Mesendoderm (in vitro differentiated cells): ENCODE measurements at regions not wholly inside any gene's neighbourhood (a gene's known extent, or its start where the extent isn't known, plus 50 kb on each side); places are given as distances from the start of the nearest gene placed in this dataset.

ENCODE experiments used
- DNase-seq: peaks from one replicate; pipeline ENCODE4 v3.0.0; 2013
- H2AK5ac ChIP-seq: 2 replicates; pipeline ENCODE4 v1.6.1; 2013; ENCODE audit warnings: low read length, inconsistent platforms
- H2BK120ac ChIP-seq: 2 replicates; pipeline ENCODE4 v1.6.1; 2013; ENCODE audit warnings: low read depth, mild to moderate bottlenecking, low read length, moderate library complexity, mixed read lengths
- H2BK15ac ChIP-seq: replicated peaks from 2 replicates; pipeline ENCODE4 v1.6.1; 2013; ENCODE audit warnings: low read depth, mild to moderate bottlenecking, moderate library complexity
- H2BK5ac ChIP-seq: 2 replicates; pipeline ENCODE4 v1.6.1; 2013; ENCODE audit warnings: low read length, inconsistent platforms
- H3K18ac ChIP-seq: 2 replicates; pipeline ENCODE4 v1.6.1; 2013; ENCODE audit warnings: mild to moderate bottlenecking, low read length, mixed read lengths
- H3K23ac ChIP-seq: one replicate; pipeline ENCODE4 v1.6.1; 2013; ENCODE audit warnings: low read length
- H3K27ac ChIP-seq: 2 replicates; pipeline ENCODE4 v1.5.1; 2013; ENCODE audit warnings: low read depth, mild to moderate bottlenecking, inconsistent platforms, low read length, moderate library complexity
- H3K27me3 ChIP-seq: 2 replicates; pipeline ENCODE4 v1.6.1; 2013; ENCODE audit warnings: low read length, control low read depth, mild to moderate bottlenecking, inconsistent platforms; ENCODE audit not compliant: insufficient read depth, poor library complexity
- H3K36me3 ChIP-seq: 2 replicates; pipeline ENCODE4 v1.6.1; 2013; ENCODE audit warnings: low read length, inconsistent platforms; ENCODE audit not compliant: control insufficient read depth, insufficient read depth
- H3K4ac ChIP-seq: one replicate; pipeline ENCODE4 v1.6.1; 2013; ENCODE audit warnings: low read depth, mild to moderate bottlenecking, low read length, moderate library complexity
- H3K4me1 ChIP-seq: 2 replicates; pipeline ENCODE4 v1.6.1; 2013; ENCODE audit warnings: low read depth, low read length, inconsistent platforms; ENCODE audit not compliant: control insufficient read depth
- H3K4me2 ChIP-seq: 2 replicates; pipeline ENCODE4 v1.6.1; 2013; ENCODE audit warnings: low read length
- H3K4me3 ChIP-seq: 2 replicates; pipeline ENCODE4 v1.5.1; 2013; ENCODE audit warnings: mild to moderate bottlenecking, low read length
- H3K56ac ChIP-seq: one replicate; pipeline ENCODE4 v1.6.1; 2013; ENCODE audit warnings: low read length
- H3K79me1 ChIP-seq: 2 replicates; pipeline ENCODE4 v1.6.1; 2013; ENCODE audit warnings: low read length, inconsistent platforms
- H3K79me2 ChIP-seq: 2 replicates; pipeline ENCODE4 v1.6.1; 2013; ENCODE audit warnings: mild to moderate bottlenecking, low read length; ENCODE audit not compliant: control insufficient read depth, insufficient read depth
- H3K9ac ChIP-seq: 2 replicates; pipeline ENCODE4 v1.6.1; 2013; ENCODE audit warnings: low read length, inconsistent platforms
- H4K5ac ChIP-seq: one replicate; pipeline ENCODE4 v1.6.1; 2013; ENCODE audit warnings: low read length
- H4K8ac ChIP-seq: one replicate; pipeline ENCODE4 v1.6.1; 2013; ENCODE audit warnings: low read depth, mild to moderate bottlenecking, control low read depth, low read length, moderate library complexity
- WGBS: extraction: QIAGEN DNeasy Blood & Tissue Kit; methylation state at CpG from one replicate; pipeline ENCODE4 v1.1.7; 2013; ENCODE audit warnings: low lambda C conversion rate, missing lambda C conversion rate; ENCODE audit not compliant: insufficient coverage; ENCODE audit errors: extremely low coverage; 5-methylcytosine and 5-hydroxymethylcytosine counted together

- H3K18ac ChIP-seq, result no peak overlapping the region
- H3K9ac ChIP-seq, result no peak overlapping the region
- H3K4me1 ChIP-seq, result no peaks in the 10 kb centered on the region
- no peak overlapping the region for H3K27ac ChIP-seq
- H2BK15ac ChIP-seq, result no peak overlapping the region
- H3K4me3 ChIP-seq, result no peak overlapping the region
- no peaks in the 10 kb centered on the region for H3K79me2 ChIP-seq
- no peak overlapping the region for H2BK5ac ChIP-seq
- H3K4me2 ChIP-seq, result no peak overlapping the region
- H3K79me1 ChIP-seq, result no peaks in the 10 kb centered on the region
- H3K23ac ChIP-seq, result no peak overlapping the region
- H2AK5ac ChIP-seq, result no peak overlapping the region
- H3K56ac ChIP-seq, result no peak overlapping the region
- no peak overlapping the region for H4K5ac ChIP-seq
- DNase-seq, result no peak
- no peaks in the 10 kb centered on the region for H3K36me3 ChIP-seq
- H3K4ac ChIP-seq, result no peak overlapping the region
- H2BK120ac ChIP-seq, result no peak overlapping the region
- no peaks in the 10 kb centered on the region for H3K27me3 ChIP-seq
- H4K8ac ChIP-seq, result no peak overlapping the region
- WGBS, result no CpG with 5 or more reads among the region's 3 CpGs
Measured at GRCh38 chr1:57882072-57882471, 458.2 kb upstream of the DAB1 start.

- H3K4me1 ChIP-seq, result no peaks in the 10 kb centered on the region
- DNase-seq, result no peak
- no peaks in the 10 kb centered on the region for H3K79me1 ChIP-seq
- no peak overlapping the region for H4K5ac ChIP-seq
- H3K23ac ChIP-seq, result no peak overlapping the region
- H3K4me3 ChIP-seq, result no peak overlapping the region
- no peak overlapping the region for H4K8ac ChIP-seq
- H3K18ac ChIP-seq, result no peak overlapping the region
- H3K27ac ChIP-seq, result no peak overlapping the region
- H2BK15ac ChIP-seq, result no peak overlapping the region
- no peaks in the 10 kb centered on the region for H3K27me3 ChIP-seq
- no peak overlapping the region for H3K56ac ChIP-seq
- no peak overlapping the region for H2BK5ac ChIP-seq
- no peaks in the 10 kb centered on the region for H3K36me3 ChIP-seq
- H2AK5ac ChIP-seq, result no peak overlapping the region
- no CpG with 5 or more reads among the region's 2 CpGs for WGBS
- no peak overlapping the region for H3K9ac ChIP-seq
- no peak overlapping the region for H3K4ac ChIP-seq
- no peak overlapping the region for H3K4me2 ChIP-seq
- H2BK120ac ChIP-seq, result no peak overlapping the region
- no peaks in the 10 kb centered on the region for H3K79me2 ChIP-seq
Measured at GRCh38 chr1:57881639-57882038, 457.8 kb upstream of the DAB1 start.

- no peak overlapping the region for H3K4ac ChIP-seq
- no peak overlapping the region for H3K9ac ChIP-seq
- no peak overlapping the region for H3K27ac ChIP-seq
- no peak overlapping the region for H4K5ac ChIP-seq
- H3K4me1 ChIP-seq, result no peaks in the 10 kb centered on the region
- WGBS, result no CpG with 5 or more reads among the region's 3 CpGs
- H3K56ac ChIP-seq, result no peak overlapping the region
- H2AK5ac ChIP-seq, result no peak overlapping the region
- H3K4me3 ChIP-seq, result no peak overlapping the region
- no peak for DNase-seq
- no peak overlapping the region for H2BK15ac ChIP-seq
- no peaks in the 10 kb centered on the region for H3K79me2 ChIP-seq
- no peak overlapping the region for H3K4me2 ChIP-seq
- H2BK120ac ChIP-seq, result no peak overlapping the region
- H3K79me1 ChIP-seq, result no peaks in the 10 kb centered on the region
- no peak overlapping the region for H4K8ac ChIP-seq
- no peaks in the 10 kb centered on the region for H3K36me3 ChIP-seq
- no peak overlapping the region for H3K23ac ChIP-seq
- H2BK5ac ChIP-seq, result no peak overlapping the region
- H3K27me3 ChIP-seq, result no peaks in the 10 kb centered on the region
- no peak overlapping the region for H3K18ac ChIP-seq
Measured at GRCh38 chr1:57879700-57880099, 455.8 kb upstream of the DAB1 start.

GRCh38 chr1:57874418-57874877, 450.6 kb upstream of the DAB1 start:
- Histone ChIP-seq H3K4me1 (no peaks in the 10 kb centered on the region), H3K36me3 (no peaks in the 10 kb centered on the region), H3K79me2 (no peaks in the 10 kb centered on the region), H4K5ac (no peak overlapping the region), H2BK120ac (no peak overlapping the region), H3K27ac (no peak overlapping the region), H4K8ac (no peak overlapping the region), H3K4me2 (no peak overlapping the region), H2BK15ac (no peak overlapping the region), H3K23ac (no peak overlapping the region), H3K18ac (no peak overlapping the region), H3K79me1 (no peaks in the 10 kb centered on the region), H2BK5ac (no peak overlapping the region), H3K9ac (no peak overlapping the region), H3K27me3 (no peaks in the 10 kb centered on the region), H3K56ac (no peak overlapping the region), H2AK5ac (no peak overlapping the region), H3K4me3 (no peak overlapping the region), H3K4ac (no peak overlapping the region)
- WGBS, result no CpG with 5 or more reads among the region's 2 CpGs
- DNase-seq, result no peak

- no peak overlapping the region for H2AK5ac ChIP-seq
- H3K18ac ChIP-seq, result no peak overlapping the region
- no peaks in the 10 kb centered on the region for H3K27me3 ChIP-seq
- no peak overlapping the region for H3K4ac ChIP-seq
- no peak overlapping the region for H2BK15ac ChIP-seq
- no peak overlapping the region for H3K4me3 ChIP-seq
- H2BK5ac ChIP-seq, result no peak overlapping the region
- H3K79me1 ChIP-seq, result no peaks in the 10 kb centered on the region
- H2BK120ac ChIP-seq, result no peak overlapping the region
- no peak overlapping the region for H3K27ac ChIP-seq
- H3K9ac ChIP-seq, result no peak overlapping the region
- H4K8ac ChIP-seq, result no peak overlapping the region
- H3K4me1 ChIP-seq, result no peaks in the 10 kb centered on the region
- no peak overlapping the region for H3K56ac ChIP-seq
- H3K36me3 ChIP-seq, result no peaks in the 10 kb centered on the region
- DNase-seq, result no peak
- no peak overlapping the region for H3K23ac ChIP-seq
- H3K4me2 ChIP-seq, result no peak overlapping the region
- no peaks in the 10 kb centered on the region for H3K79me2 ChIP-seq
- no peak overlapping the region for H4K5ac ChIP-seq
Measured at GRCh38 chr1:57872913-57873312, 449.1 kb upstream of the DAB1 start.

GRCh38 chr1:57868908-57869307, 445.0 kb upstream of the DAB1 start:
- no peak overlapping the region for H3K23ac ChIP-seq
- H3K4me1 ChIP-seq, result no peaks in the 10 kb centered on the region
- H2BK120ac ChIP-seq, result no peak overlapping the region
- no CpG with 5 or more reads among the region's 1 CpG for WGBS
- H3K36me3 ChIP-seq, result no peaks in the 10 kb centered on the region
- H3K79me2 ChIP-seq, result no peaks in the 10 kb centered on the region
- H4K5ac ChIP-seq, result no peak overlapping the region
- no peak overlapping the region for H2BK15ac ChIP-seq
- H3K4me2 ChIP-seq, result no peak overlapping the region
- H3K27ac ChIP-seq, result no peak overlapping the region
- H2AK5ac ChIP-seq, result no peak overlapping the region
- H3K18ac ChIP-seq, result no peak overlapping the region
- H2BK5ac ChIP-seq, result no peak overlapping the region
- no peak for DNase-seq
- no peak overlapping the region for H3K4me3 ChIP-seq
- H4K8ac ChIP-seq, result no peak overlapping the region
- H3K4ac ChIP-seq, result no peak overlapping the region
- H3K27me3 ChIP-seq, result no peaks in the 10 kb centered on the region
- H3K79me1 ChIP-seq, result no peaks in the 10 kb centered on the region
- no peak overlapping the region for H3K9ac ChIP-seq
- no peak overlapping the region for H3K56ac ChIP-seq
